ENCODE measurements at regions not wholly inside any gene's neighbourhood (a gene's known extent, or its start where the extent isn't known, plus 50 kb on each side); places are given as distances from the start of the nearest gene placed in this dataset.

DNA sequence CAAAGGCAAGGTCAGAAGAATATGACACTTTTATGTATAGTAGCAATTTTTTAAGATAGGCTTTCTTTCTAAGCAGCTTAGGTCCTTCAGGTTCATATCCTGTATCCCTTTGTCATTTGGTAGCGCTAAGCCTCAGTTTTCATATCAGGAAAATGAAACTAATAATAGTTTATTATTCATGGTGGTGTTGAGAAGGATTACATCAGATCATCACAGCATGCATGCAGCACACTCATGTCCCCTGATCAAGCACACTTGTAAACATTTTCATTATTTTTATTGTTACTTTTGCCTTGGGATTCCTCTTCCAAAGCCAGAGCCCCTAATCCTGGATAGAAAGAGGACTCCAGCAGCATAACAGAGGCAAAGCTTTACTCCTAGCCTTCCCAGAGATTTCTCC is 70.2 kb upstream of the ADGRF1 start:
- DNase-seq, result no peak

DNA sequence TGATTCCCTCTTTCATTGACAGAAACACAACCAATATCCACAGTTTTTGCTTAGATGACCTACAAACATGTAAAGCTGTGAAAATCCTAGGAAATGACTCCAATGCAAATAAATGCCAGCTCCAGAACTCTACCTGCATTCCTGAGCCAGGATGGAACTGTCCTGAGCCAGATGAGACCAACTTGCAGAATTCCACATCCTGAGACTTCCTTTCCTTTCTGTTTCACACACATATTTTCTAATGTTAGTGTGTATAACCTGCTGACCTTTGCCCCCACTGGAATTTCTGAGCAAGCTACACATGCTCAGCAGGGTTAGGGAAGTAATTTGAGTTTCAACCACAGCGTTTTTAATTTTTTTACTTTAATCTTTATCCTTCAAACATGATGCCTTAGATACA is 69.6 kb upstream of the ADGRF1 start:
- no peak for DNase-seq

DNA sequence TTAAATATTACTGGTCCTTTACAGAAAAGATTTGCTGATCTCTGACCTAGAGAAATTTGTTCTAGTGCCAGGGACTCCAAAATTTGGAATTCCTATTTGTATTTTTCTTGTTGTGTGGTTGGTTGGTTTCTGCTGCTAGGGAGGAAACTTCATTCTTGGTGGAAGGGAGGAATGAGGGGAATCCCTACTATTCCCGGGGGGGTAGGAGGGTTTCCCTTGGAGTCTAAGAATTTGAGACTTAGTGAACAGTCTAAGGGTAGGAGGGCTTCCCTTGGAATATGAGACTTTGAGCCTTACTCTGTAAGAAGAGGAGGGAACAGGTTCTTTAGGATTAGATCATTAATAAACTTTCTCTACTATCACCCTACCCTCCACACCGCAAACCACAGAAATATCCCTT is 67.1 kb upstream of the ADGRF1 start:
- no peak for DNase-seq

DNA sequence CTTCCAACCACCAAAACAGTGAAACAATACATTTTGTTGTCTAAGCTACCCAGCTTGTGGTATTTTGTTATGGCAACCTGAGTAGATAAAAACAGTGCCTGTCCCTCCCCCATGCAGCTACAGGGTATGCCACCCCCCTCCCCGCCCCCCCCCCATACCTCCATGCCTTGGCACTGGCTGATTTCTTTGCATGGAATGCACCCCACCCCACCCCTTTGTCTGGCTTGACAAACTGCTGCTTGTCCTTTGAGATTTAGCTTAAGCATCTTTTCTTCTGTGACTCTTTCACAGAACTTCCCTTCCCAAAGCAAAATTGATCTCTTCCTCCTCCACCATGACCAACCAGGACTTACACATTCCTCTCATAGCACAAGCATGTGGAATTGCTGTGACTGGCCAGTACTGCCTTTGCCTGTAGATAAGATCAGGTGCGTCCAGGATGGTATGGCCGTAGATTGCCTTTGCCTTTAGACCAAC is 64.6 kb upstream of the ADGRF1 start:
- DNase-seq, result no peak

DNA sequence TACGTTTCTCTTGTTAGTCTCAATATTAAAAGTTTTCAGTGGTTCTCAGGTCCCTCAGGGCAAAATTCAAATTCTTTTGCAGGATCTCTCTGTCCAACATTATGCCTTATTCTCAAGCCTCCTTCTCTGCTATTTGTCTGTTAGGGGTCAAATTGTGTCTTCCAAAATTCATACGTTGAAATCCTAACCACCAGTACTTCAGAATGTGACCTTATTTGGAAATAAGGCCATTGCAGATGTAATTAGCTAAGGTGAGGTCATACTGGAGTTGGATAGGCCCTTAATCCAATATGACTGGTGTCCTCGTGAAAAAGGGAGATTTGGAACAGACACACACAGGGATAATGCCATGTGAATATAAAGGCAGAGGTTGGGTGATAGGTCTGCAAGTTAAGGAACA is 64.1 kb upstream of the ADGRF1 start:
- DNase-seq, result no peak

DNA sequence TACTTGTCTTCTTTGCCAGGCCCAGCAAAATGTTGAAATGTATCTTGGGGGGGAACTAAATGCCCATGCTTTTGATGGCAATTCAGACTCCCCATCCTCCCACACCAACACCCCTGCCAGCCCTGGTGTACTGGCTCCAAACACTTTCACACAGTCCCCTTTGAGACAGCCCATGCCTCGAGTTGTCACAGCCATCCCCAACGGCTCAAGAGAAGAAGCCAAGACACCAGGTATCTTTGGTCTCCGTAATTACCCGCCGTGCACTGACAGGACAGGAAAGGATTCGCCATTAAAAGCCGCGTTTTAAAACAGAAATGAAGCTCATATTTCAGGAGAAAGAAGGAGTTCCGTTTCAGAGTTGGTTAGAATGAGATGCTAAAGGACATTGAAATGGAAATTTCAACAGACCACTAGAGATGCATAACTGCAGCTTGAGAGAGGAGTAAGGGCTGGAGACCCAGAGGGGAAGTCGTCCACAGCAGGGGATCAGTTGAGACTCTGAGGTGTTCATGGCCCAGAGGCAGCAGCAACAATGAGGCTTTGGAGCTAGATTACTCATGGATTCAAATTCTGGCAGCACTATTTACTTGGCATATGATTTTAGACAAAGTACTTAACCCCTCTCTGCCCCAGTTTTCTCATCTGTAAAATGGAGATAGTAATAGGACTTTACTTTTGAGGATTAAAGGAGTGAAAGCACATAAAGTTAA is 63.5 kb upstream of the ADGRF1 start:
- no peak for DNase-seq

DNA sequence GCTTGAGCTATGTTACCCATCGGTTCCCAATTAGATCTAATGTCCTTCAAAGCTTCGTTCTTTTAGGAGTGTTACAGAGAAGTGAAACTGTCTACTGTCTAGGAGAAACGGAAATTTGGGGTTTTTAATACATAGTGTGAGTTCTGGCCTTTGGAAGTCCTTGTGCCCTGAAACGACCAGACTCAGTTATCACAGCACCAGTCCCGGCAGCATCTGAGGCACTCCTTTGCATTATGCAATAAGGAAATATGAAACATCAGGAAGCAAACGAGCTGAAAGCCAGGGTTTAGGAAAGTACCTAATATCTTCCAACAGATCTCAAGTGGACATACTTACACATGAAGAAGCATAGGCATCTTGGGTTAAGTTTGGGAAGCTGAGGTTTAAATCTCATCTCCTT is 61.8 kb upstream of the ADGRF1 start:
- no peak for DNase-seq

DNA sequence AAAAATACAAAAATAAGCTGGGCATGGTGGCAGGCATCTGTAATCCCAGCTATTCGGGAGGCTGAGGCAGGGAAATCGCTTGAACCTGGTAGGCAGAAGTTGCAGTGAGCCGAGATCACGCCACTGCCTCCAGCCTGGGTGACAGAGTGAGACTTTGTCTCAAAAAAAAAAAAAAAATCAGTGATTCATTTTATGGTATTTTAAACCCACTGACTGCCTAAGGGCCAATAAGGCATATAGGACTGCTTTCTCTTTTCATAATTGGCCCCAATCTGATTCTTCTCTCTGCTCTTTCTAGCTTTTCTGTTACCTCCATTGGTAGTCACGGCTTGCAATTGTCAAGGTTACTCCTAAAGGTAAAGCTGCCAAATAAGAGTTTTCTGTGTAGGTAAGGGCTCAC is 60.2 kb upstream of the ADGRF1 start:
- no peak for DNase-seq

DNA sequence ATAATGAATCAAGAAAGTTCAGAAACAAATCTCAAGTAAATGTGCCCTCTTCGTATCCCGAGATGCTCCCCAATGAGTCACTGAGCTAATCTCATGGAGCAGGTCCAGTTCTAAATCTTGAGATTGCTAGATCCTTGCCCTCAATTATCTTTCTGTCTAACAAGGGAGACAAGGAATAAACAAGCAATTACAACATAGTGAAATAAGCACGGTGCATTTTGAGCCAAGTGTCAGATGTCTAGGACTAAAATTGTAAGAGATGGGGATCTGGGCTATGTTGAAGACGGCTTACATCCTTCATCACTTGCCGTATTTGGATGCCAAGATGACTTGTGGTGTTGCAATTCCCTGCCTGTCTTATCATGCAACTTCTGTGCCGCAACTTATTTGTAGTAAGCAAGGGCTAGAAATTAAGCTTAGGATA is 56.5 kb upstream of the ADGRF1 start:
- no peak for DNase-seq

DNA sequence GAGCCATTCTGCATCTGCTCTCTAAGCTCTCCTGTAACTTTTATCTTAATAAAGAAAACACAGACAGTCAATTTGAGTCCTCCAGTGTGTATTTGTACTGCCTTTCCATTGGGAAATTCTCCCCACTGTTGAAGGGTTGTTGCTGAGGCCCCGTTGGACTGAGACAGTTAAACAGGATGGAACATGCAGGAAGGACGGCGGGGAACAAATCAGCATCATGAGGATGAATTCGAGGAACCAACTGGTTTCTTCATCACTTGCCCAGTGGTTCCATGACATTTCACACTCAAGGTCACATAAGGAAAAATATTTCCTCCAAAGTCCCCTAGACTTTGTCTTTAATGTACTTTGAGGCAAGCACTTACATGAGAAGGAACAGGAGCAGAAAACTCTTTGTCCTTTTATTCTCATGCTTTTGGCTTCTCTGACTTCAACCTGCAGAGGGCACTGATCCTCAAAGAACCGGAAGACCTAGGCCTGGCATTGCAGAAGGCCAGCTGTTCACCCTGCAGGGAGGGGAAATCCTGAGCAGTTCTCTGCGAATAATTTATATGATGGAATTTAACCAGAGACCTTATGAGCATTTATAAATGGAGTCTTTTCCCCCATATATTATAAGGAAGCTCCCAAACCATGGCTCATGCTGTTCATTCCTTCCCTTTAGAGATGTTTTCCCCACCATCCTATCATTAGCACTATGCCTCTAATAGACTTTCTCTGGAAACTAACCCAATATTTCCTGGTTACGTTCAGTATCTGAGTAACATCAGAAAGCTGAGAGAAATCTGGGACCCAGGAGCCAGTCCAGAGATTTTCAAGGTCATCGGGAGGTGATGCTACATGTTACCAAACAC is 55.2 kb upstream of the ADGRF1 start:
- peak; percentile 30 for DNase-seq

DNA sequence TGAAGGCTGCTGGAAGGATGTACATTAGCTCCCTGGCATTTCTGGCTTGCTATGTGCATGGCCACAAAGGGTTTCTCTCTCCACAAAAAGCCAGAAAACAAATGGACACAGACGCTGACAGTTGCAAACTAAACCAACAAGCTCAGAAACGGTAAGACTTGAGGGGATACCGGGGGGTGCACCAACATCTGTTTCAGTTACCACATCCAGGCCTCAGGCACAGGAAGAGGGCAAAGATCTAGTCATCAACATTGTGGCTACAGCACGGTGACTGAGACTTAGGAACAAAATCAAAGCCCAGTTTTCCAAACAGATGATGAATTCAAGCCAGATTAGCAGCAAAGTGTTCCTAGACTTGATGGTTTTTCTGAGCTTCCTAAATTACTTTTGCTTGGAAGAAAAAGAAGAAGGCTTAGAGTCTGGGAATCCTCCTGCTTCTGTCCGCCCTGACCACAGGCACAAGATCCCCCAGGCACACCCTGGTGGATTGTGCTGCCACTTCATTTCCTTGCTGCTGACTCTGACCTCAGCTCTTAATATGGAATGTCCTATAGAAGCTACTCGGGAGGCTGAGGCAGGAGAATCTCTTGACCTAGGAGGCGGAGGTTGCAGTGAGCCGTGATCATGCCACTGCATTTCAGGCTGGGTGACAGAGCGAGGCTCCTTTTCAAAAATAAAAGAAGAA is 54.2 kb upstream of the ADGRF1 start:
- no peak for DNase-seq

DNA sequence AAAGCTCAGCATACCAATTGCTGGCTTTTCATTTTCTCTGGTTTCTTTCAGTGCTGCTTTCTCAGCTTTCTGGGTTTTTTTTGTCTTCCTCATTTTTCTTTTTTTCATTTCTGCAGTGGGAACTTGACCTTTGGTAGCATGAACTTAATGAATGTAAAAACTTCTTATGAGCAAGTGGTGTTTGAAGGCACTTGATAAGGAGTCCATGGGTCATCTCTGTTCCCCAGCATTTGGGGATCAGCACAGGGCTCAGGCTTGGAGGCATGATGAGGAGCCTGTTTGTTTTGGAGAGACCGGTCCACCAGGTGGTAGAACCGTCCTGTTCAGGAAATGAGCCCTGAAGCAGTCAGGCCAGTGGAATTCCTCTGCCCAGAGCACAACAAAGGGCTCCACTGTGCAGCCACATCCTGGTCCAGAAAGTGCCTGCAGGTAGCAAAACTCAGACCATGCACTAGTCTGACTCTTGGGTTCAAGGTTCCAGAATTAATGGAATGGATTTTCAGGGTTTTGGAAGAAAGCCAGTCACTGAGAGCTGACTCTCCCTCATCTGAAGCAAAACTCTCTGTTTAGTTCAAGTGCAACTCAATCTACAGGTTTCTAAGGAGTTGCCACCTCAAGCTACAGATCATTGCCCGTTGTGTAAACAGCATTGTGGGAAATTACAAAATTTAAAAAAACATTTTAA is 52.3 kb upstream of the ADGRF1 start:
- DNase-seq, result no peak

DNA sequence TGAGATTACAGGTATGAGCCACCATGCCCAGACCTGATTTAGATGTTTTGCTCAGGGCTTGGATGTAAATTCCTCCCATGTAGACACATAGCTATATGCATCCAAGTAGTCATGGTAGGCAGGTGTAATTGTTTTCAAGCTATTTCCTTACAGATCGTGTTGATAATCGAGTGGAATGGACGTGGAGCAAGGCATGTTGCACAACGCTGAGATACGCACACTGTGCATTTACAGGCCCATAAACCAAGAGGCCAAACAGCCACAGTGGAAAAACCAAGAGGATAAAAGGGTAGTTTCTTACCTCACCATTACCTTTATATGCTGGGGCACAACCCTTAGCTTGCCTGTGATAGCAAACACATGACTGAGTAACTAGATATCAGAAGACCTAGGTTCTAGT is 51.0 kb upstream of the ADGRF1 start:
- DNase-seq, result no peak

DNA sequence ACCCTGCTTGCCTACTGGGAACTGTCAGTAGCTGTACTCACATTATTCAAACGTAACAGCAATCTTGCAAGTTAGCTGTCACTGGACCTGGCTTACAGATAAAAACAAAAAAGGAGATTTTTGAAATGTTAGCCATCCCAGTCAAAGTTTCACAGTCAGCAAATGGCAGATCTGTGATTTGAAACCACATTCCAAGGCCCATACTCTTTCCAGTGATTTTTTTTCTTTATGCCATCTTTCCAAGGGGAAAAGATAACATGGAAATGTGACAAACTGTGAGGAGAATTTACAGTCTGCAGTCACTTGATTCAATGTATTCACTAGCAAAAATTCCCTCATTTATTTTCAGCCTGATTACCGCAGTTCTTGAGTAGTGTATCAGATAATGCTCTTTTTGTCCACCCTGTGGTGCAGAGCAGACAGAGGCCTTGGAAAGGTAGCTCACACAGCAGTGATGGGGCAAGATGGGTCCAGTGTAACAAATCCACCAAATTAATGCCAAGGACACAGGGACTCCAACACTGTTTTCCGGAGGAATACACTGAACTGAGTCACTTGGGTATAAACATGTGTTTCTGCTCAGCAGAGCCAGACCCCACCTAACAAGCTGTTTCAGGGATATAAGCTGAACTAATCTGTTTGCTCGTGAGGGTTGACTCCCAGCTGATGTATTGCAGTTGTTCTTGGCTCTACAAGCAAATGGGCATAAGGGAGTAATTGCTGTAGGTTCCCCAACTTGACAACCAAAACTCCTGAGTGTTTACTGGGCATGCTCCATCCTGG is 49.9 kb upstream of the ADGRF1 start:
- DNase-seq, result no peak

All from stimulated activated CD4-positive, alpha-beta T cell treated with anti-CD3 and anti-CD28 coated beads, Interleukin-1b, Interleukin-23, amount 100 ng/mL, for 48 hours (primary cell).